ENCODE measurements at regions not wholly inside any gene's neighbourhood (a gene's known extent, or its start where the extent isn't known, plus 50 kb on each side); places are given as distances from the start of the nearest gene placed in this dataset.

- POLR2A ChIA-PET: no interaction called here
- Mint-ChIP-seq H3K27me3 (no peaks in the 10 kb centered on the region), H3K27ac (no peak overlapping the region), H3K36me3 (no peaks in the 10 kb centered on the region), H3K9me3 (no peaks in the 10 kb centered on the region), H3K4me1 (no peaks in the 10 kb centered on the region), H3K4me3 (no peak overlapping the region)
- ATAC-seq (ENCODE audit: low read depth): no peak
- no peak for DNase-seq
Observed at GRCh38 chr4:16337936-16338335, 111.7 kb upstream of the TAPT1 start.

GRCh38 chr4:16334601-16335000 is 108.3 kb upstream of the TAPT1 start:
- H3K36me3 Mint-ChIP-seq: no peaks in the 10 kb centered on the region
- H3K27me3 Mint-ChIP-seq: peaks cover 4% of the 10 kb centered on the region
- H3K4me1 Mint-ChIP-seq: no peaks in the 10 kb centered on the region
- POLR2A ChIA-PET: no interaction called here
- no peak overlapping the region for H3K27ac Mint-ChIP-seq
- ATAC-seq (ENCODE audit: low read depth) (no peak), DNase-seq (no peak)
- H3K9me3 Mint-ChIP-seq: no peaks in the 10 kb centered on the region
- no peak overlapping the region for H3K4me3 Mint-ChIP-seq

- Mint-ChIP-seq H3K4me1 (no peaks in the 10 kb centered on the region), H3K4me3 (no peak overlapping the region), H3K36me3 (no peaks in the 10 kb centered on the region), H3K27me3 (peaks cover 4% of the 10 kb centered on the region), H3K27ac (no peak overlapping the region), H3K9me3 (no peaks in the 10 kb centered on the region)
- ATAC-seq (ENCODE audit: low read depth) (no peak), DNase-seq (no peak)
- POLR2A ChIA-PET: no interaction called here
Observed at GRCh38 chr4:16329797-16330134, 103.5 kb upstream of the TAPT1 start.

- POLR2A ChIA-PET: no interaction called here
- H3K27me3 Mint-ChIP-seq: peaks cover 4% of the 10 kb centered on the region
- no peaks in the 10 kb centered on the region for H3K36me3 Mint-ChIP-seq
Observed at GRCh38 chr4:16329125-16329796, 103.0 kb upstream of the TAPT1 start.

GRCh38 chr4:16322183-16322582 is 95.9 kb upstream of the TAPT1 start:
- POLR2A ChIA-PET: no interaction called here
- no peaks in the 10 kb centered on the region for H3K36me3 Mint-ChIP-seq
- H3K9me3 Mint-ChIP-seq: peaks cover 2% of the 10 kb centered on the region
- H3K27me3 Mint-ChIP-seq: no peaks in the 10 kb centered on the region
- no peak overlapping the region for H3K27ac Mint-ChIP-seq
- ATAC-seq (ENCODE audit: low read depth) (no peak), DNase-seq (no peak)
- H3K4me3 Mint-ChIP-seq: no peak overlapping the region
- no peaks in the 10 kb centered on the region for H3K4me1 Mint-ChIP-seq

More at GRCh38 chr4:16329125-16329796, 103.0 kb upstream of the TAPT1 start:
- no peak overlapping the region for H3K27ac Mint-ChIP-seq
- ATAC-seq (ENCODE audit: low read depth) (no peak), DNase-seq (no peak)
- no peaks in the 10 kb centered on the region for H3K4me1 Mint-ChIP-seq
- no peaks in the 10 kb centered on the region for H3K9me3 Mint-ChIP-seq
- no peak overlapping the region for H3K4me3 Mint-ChIP-seq

- ATAC-seq (ENCODE audit: low read depth): no peak
Observed at GRCh38 chr4:16315456-16315855, 89.2 kb upstream of the TAPT1 start.

GRCh38 chr4:16310606-16311005 is 84.3 kb upstream of the TAPT1 start:
- no peak overlapping the region for H3K27ac Mint-ChIP-seq
- no peaks in the 10 kb centered on the region for H3K9me3 Mint-ChIP-seq
- POLR2A ChIA-PET: no interaction called here
- no peak for ATAC-seq (ENCODE audit: low read depth)
- H3K4me3 Mint-ChIP-seq: no peak overlapping the region
- H3K4me1 Mint-ChIP-seq: peaks cover 3% of the 10 kb centered on the region
- DNase-seq: no peak
- no peaks in the 10 kb centered on the region for H3K36me3 Mint-ChIP-seq
- no peaks in the 10 kb centered on the region for H3K27me3 Mint-ChIP-seq

More at GRCh38 chr4:16315456-16315855, 89.2 kb upstream of the TAPT1 start:
- H3K4me3 Mint-ChIP-seq: no peak overlapping the region
- H3K9me3 Mint-ChIP-seq: no peaks in the 10 kb centered on the region
- POLR2A ChIA-PET: no interaction called here
- H3K36me3 Mint-ChIP-seq: no peaks in the 10 kb centered on the region
- no peak for DNase-seq
- H3K27me3 Mint-ChIP-seq: peaks cover 2% of the 10 kb centered on the region
- H3K27ac Mint-ChIP-seq: no peak overlapping the region
- H3K4me1 Mint-ChIP-seq: peaks cover under 1% of the 10 kb centered on the region

GRCh38 chr4:16302648-16303047 is 76.4 kb upstream of the TAPT1 start:
- Mint-ChIP-seq H3K36me3 (no peaks in the 10 kb centered on the region), H3K27me3 (no peaks in the 10 kb centered on the region), H3K27ac (no peak overlapping the region), H3K4me3 (no peak overlapping the region), H3K9me3 (no peaks in the 10 kb centered on the region), H3K4me1 (no peaks in the 10 kb centered on the region)
- ATAC-seq (ENCODE audit: low read depth) (no peak), DNase-seq (no peak)
- POLR2A ChIA-PET: no interaction called here

- POLR2A ChIA-PET: no interaction called here
- Mint-ChIP-seq H3K36me3 (no peaks in the 10 kb centered on the region), H3K9me3 (no peaks in the 10 kb centered on the region), H3K4me1 (no peaks in the 10 kb centered on the region), H3K4me3 (no peak overlapping the region), H3K27me3 (no peaks in the 10 kb centered on the region), H3K27ac (no peak overlapping the region)
- no peak for DNase-seq
- ATAC-seq (ENCODE audit: low read depth): no peak
Observed at GRCh38 chr4:16297003-16297402, 70.7 kb upstream of the TAPT1 start.

GRCh38 chr4:16294455-16294854 is 68.2 kb upstream of the TAPT1 start:
- no peaks in the 10 kb centered on the region for H3K9me3 Mint-ChIP-seq
- H3K36me3 Mint-ChIP-seq: no peaks in the 10 kb centered on the region
- ATAC-seq (ENCODE audit: low read depth): no peak
- peaks cover 4% of the 10 kb centered on the region for H3K4me1 Mint-ChIP-seq
- no peak overlapping the region for H3K27ac Mint-ChIP-seq
- POLR2A ChIA-PET: no interaction called here
- no peaks in the 10 kb centered on the region for H3K27me3 Mint-ChIP-seq
- no peak overlapping the region for H3K4me3 Mint-ChIP-seq
- no peak for DNase-seq

- H3K36me3 Mint-ChIP-seq: no peaks in the 10 kb centered on the region
- no peak for ATAC-seq (ENCODE audit: low read depth)
- DNase-seq: no peak
- H3K27ac Mint-ChIP-seq: no peak overlapping the region
- H3K27me3 Mint-ChIP-seq: no peaks in the 10 kb centered on the region
- no peaks in the 10 kb centered on the region for H3K9me3 Mint-ChIP-seq
- H3K4me3 Mint-ChIP-seq: no peak overlapping the region
- peaks cover 4% of the 10 kb centered on the region for H3K4me1 Mint-ChIP-seq
- POLR2A ChIA-PET: no interaction called here
Observed at GRCh38 chr4:16293210-16293838, 67.1 kb upstream of the TAPT1 start.

GRCh38 chr4:16292585-16292984 is 66.3 kb upstream of the TAPT1 start:
- peaks cover 4% of the 10 kb centered on the region for H3K4me1 Mint-ChIP-seq
- ATAC-seq (ENCODE audit: low read depth): no peak
- H3K27ac Mint-ChIP-seq: no peak overlapping the region
- no peak overlapping the region for H3K4me3 Mint-ChIP-seq
- no peak for DNase-seq
- H3K9me3 Mint-ChIP-seq: no peaks in the 10 kb centered on the region
- POLR2A ChIA-PET: no interaction called here
- no peaks in the 10 kb centered on the region for H3K36me3 Mint-ChIP-seq
- H3K27me3 Mint-ChIP-seq: peaks cover 1% of the 10 kb centered on the region

- POLR2A ChIA-PET: interaction anchor here (0.7 kb wide), 1 partner anchor 989 kb away, joined by 5 read pairs; no protein-coding TSS in a partner anchor
- H3K4me1 Mint-ChIP-seq: peaks cover 4% of the 10 kb centered on the region
- H3K27ac Mint-ChIP-seq: no peak overlapping the region
Observed at GRCh38 chr4:16290681-16291420, 64.6 kb upstream of the TAPT1 start.

More at GRCh38 chr4:16290681-16291420, 64.6 kb upstream of the TAPT1 start:
- no peaks in the 10 kb centered on the region for H3K36me3 Mint-ChIP-seq
- DNase-seq: no peak
- H3K27me3 Mint-ChIP-seq: peaks cover 2% of the 10 kb centered on the region
- no peak overlapping the region for H3K4me3 Mint-ChIP-seq
- H3K9me3 Mint-ChIP-seq: no peaks in the 10 kb centered on the region
- no peak for ATAC-seq (ENCODE audit: low read depth)

Data from activated naive CD8-positive, alpha-beta T cell treated with anti-CD3 and anti-CD28 coated beads, Interleukin-2, amount 10 ng/mL, durations not matched to agents 7 days and 5 days (primary cell).